GM18861 (cell line): ENCODE measurements at regions not wholly inside any gene's neighbourhood (a gene's known extent, or its start where the extent isn't known, plus 50 kb on each side); places are given as distances from the start of the nearest gene placed in this dataset.
"Not testable (repeated sequence)": the region's sequence is repeated elsewhere in the genome, so short reads cannot be mapped to it uniquely, and the experiment has no call there.

Source experiments
- ATAC-seq: cut with Tn5 transposase; IDR thresholded peaks from one replicate; pipeline ENCODE4 v1.9.1; 2021; ENCODE audit not compliant: unreplicated experiment

DNA sequence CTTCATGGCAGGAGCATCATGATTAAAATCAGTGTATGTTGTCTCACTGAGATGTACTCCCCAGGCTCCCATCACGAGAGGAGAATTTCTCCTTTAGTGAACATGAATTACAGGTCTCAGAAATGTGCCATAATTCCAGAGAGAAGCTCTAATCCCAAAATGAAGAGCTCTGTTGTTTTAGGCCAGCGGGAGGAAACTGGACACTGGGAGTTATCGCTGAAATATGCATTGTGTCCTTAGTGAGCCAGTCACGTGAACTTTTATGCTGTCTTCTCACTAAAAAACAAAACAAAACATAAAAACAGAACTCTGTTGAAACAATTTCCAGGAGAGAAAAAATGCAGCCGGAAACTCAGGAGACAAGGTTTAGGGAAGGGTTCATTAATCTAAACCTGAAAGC, 315.7 kb upstream of the NT5E start:
- no peak for ATAC-seq

DNA sequence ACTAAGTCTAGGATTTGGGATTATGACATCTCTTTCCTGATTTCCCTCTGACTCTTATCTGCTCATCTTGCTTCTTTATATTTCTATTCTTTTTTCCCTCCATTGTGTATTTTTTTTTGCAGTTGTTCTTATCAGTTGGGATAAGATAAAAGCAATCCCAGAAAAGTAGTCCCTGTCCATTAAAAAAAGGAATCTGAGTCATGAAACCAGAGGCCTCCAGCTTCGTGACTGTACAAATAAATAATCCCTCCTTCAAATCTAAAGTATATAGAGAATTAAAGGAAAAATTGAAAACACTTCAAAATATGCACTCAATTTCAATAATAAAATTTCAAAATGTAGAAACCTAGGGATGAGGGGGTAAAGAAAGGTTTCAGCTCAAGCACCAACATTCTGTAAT, 317.8 kb upstream of the NT5E start:
- no peak for ATAC-seq

DNA sequence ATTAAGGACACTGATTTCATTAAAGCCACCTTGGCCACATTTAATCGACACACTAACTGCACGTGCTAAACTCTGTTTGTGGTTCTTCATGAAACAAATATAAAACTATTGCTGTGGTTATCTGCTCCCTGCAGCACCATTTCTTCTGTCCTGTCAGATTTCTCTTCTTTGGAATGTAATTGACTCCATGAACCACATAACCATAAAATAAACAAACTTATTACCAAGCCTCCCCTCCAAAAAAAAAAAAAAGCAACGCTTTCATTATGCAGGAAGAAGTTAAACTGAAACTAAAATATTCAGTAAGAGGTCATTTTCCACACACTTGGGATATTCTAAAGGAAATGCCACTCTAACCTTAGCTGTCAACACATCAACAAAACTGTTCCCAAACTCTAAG, 319.1 kb upstream of the NT5E start:
- ATAC-seq = no peak

DNA sequence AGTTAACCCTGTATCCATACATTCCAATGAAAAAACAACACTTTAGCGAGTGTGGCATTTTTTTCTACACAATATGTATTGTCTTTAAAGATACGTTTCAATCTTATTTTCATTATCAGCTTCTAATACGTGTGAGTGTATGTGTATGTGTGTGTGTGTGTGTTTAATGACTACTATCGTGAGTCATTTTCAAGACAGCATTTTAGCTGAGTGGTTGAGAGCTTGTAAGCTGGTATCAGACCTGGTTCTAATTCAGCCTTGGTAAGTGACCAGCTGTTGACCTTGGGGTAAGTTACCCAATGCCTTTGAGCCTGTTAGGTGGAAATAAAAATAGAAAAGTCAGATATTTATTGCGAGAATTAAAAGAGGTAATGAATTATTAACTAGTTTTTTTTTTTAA, 320.0 kb upstream of the NT5E start:
- ATAC-seq = no peak

DNA sequence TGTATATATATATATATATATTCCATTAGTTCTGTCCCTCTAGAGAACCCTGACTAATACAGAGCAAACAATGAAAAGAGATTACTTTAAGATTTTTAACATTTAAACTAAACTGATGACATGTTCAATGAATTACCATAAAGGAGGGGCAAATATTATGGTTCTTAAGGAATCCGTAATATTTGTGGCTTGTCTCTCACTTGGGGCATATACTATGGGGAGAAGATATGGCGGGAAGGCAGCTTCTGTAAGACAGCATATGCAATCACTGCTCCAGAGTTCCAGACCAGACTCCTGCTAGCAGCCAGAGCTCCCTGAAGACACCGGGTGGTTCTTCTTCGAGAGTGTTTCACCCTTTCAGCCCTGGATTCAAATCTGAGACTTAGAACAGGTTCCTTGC, 321.1 kb upstream of the NT5E start:
- no peak for ATAC-seq

DNA sequence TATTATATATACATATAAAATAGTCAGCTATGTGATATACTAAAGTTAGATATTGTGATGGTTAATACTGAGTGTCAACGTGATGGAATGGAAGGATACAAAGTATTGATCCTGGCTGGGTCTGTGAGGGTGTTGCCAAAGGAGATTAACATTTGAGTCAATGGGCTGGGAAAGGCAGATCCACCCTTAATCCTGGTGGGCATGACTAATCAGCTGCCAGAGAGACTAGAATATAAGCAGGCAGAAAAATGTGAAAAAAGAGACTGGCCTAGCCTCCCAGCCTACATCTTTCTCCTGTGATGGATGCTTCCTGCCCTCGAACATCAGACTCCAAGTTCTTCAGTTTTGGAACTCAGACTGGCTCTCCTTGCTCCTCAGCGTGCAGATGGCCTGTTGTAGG, 321.6 kb upstream of the NT5E start:
- not testable (repeated sequence) for ATAC-seq

DNA sequence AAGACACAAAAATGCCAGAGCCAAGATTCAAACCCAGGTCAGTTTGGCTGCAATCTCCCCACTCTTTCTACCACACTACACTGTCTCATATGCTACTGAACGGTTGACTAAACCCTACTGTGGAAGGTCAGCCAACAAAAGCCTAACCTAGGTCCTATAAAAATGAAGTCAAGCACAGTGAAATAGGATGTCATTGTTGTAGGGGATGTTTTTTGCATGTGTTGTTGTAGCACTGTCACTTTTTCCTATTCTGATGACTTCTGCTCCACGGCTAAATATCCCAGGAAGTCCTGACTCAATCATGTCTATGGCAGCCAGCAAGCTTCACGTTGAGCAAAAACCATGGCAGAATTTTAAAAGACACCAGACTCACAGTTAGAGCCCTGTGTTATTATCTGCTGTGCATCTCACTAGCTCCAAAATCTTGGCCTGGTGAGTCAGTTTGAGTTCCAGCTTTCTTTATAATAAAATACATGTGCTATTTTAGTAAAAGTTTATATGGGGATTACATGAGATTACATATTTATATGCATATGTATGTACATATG, 322.1 kb upstream of the NT5E start:
- no peak for ATAC-seq

DNA sequence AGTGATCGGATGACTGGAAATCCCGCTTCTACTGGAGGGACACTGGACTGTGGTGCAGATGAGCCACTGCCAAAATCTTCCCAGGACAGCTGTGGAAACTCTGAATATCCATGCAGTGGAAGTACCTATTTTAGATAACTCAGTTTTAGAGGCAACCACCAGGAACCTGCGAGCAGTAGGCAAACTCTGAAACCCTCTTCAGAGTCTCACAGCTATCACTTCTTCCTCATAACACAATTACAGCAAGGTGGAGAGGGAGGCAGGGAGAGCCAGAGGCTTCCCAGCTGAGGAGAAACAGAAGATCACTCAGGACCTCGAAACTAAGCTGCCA, 322.8 kb upstream of the NT5E start:
- ATAC-seq = no peak

DNA sequence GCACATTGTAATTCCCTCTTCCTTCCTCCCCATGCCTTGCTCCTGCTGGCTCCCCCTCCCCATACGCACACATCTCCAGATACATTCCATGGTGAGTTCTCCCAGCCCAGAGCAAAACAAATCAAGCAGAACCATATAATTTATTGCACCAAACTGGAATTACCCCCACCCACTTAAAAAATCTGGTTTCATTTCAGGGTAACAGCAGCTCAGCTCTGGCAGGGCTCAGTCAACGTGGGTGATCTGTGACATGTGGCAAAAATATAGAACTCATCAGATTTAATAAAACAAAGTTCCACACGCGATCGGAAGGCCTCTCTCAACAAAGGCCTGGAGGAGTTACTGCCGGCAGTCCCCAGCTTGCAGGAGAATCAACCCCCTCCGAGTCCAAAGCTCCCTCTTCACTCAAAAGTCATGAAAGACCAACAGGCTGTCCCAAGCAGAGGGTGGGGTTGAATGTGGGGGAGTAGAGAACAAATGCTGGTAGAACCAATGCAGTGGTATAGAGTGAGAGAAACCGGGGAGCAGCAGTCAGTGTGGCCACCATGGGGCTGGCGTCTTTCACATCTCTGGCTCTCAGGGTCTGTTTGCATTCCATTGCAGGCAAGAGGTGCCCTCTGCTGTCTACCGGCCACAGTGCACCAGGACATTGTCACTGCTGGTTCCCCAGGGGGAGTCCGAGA, 323.3 kb upstream of the NT5E start:
- ATAC-seq = peak; percentile 74

DNA sequence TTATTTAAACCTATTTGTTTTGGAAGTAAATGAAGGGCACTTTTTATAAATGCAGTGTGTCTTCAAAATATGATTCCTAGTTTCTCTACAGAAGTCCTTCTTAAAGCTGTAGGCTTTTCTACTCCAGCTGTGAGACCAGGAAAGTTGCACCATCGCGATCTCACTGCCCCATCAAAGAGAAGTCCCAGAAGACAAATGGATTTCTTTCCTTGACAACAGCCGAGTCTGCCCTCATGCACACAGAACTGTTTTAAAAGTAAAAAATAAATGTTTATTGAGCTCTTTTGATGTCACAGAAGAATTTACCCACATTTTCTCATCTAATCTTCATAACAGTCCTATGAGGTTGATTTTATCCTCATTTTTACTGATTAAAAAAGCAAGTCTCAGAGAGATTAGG, 324.4 kb upstream of the NT5E start:
- no peak for ATAC-seq

DNA sequence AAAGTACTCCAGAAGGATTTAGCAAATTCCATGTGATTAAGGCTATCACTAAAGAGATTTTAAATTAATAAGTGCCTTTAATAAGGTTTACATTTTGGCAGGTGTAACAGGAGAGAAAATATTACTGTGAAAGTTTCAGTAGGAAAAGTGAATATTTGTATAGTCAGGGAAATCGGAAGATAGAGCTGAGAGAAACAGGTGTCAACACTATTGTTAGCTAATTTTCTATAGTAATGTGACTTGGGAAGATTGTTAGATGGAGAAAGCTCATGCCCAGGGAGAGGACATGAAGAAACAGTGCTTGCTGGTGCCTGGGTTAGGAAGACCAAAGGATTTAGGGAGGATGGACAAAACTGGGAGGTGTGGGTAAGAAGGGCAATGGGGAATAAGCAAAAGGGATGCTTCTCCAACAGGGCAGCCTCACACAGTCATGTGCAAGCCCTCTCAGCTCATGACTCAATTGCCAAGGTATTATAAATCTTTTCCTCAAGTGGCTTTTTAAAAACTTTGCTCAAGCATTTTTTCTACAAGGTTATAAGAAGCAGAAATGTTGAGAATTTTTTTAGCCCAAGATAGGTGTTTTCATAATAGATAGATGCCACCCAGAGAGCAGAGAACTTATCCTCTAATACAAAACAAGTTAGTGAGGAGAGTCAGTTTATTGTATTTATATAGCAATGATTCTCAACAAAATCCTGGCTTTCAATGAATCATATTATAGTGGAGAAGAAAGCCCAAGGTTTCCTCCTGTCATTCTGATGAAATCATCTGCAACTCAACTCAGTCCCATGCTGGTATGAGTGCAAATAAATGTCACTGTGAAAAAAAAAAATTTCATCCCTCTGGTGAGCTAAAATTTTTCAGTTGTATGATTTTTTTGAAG, 325.2 kb upstream of the NT5E start:
- no peak for ATAC-seq

DNA sequence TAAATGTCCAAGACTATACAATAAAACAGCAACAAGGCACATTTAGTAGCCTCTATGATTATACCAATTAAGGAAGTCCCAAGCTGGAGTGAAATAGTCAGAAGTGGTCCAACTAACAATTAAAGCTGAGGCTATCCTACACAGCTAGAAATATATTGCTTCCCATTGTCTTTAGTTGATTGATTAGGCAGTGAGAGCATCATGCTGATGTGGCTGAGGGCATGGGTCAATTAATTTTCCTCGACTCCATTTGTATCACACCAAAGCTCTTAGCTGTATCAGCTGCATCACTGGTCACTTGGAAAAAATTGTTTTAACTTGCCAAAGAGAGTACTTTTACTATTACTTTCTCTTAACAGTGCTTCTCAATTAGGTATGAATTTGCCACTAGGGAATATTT, 328.7 kb upstream of the NT5E start:
- ATAC-seq = no peak

DNA sequence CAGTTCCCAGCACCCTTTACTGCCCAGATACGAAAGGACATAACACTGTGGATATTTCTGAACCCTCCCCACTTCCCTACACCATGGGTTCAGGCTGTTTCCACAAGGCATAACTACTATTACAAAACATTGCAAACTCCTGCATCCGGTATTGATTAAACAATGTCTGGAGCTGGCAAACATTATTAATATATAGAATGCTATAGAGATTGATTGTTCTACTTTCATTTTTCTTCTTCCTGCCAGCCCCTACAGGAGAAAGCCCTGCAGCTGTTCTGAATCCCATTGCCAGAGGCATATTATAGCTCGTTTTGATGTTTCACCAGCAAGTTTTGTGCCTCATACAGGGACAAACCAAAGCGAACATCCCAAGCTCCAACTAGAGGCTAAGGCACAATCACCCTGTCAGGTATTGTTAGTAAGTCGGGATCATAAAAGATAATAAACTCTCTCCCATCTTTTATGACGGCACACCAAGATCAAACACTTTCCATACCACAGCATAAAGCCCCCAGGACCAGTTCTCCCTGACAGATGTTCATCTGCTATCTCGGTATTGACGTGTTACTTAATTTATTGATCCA, 331.1 kb upstream of the NT5E start:
- ATAC-seq = no peak

DNA sequence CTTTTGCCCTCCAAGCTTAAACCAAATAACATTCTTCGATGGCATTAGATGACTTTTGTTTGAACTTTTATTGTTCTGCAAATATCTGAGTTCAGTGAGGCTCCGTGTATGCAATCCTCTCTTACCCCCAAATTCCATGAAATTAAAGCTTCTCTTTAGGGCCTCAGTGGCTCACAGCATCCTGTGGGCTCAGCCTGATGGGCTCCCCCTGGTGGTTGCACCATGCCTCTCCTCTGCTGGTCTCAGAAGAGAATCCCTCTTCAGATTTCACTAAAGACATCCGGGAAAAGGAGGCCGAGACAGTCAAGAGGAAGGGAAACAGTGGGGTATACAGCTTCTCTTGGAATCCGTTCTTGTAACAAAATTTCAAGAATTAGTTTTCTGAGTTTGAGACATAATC, 331.6 kb upstream of the NT5E start:
- ATAC-seq = no peak

DNA sequence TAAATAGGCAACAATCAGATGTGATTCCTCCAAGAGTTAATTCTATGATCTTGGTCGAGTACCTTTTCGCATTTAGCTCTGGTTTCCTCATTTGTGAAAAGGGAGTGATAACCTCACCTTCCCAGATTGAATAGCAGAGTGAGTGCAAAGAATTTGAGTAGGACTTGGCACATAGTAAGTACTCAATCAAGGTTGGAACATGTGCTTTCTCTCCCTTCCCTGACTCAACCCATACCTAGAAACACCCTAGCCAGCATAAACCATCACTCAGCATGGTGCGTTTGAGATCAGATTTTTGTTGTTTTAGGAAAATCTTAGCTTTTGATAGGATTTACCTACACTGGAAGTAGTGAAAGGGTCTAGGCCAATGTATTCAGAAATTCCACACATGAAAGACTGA, 333.4 kb upstream of the NT5E start:
- no peak for ATAC-seq

DNA sequence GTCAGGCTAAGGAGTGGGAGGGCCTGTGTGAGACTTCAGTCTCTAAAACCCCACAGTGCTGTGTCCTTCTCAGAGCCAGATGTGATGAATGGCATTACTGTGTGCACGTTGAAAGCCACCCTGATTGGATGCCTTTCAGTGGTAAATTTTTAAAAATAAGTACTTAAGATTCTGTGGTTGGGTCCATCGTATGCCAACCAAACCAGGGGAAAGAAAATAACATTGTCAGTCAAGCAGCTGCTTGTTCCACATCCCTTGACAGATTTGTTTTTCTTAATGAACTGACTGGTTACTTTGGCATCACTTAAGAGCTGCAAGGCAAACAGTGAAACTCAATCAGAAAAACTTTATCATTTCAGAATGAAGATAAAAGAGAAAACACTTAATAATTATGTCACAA, 334.0 kb upstream of the NT5E start:
- no peak for ATAC-seq

DNA sequence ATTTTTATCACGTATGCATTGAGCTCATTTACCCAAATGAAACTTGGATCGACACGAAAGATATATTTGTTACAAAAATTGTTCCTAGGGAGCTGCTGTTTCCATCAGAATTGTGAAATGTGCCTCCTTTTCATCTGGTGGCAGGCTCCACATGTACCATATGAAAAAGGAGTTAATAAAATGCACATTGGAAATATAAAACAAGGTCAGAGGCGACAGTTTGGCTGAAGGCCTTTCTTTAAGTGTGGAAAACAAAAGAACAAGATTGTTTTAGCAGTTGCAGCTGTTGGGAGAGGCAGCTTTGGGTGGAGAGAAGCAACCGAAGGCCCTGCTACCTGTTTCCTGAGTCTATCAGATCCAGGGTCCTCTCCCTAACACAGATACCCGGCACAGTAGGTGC, 334.5 kb upstream of the NT5E start:
- ATAC-seq = no peak

DNA sequence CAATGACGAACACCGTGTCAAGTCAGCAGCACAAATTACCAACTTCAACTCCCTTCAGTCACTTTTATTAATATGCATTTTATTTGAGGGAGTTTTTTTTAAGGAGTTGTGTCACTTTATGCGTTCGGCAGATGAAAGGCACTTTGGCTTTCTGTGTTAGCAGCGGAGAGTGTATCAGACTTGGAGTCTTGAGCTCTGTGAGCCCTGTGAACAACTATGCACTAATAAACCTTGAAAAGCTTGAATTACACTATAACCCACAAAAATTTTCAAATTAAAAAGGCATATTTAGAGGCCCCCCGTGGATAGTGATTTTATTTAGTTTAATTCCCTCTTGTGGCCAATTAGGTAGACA, 335.3 kb upstream of the NT5E start:
- ATAC-seq = no peak

DNA sequence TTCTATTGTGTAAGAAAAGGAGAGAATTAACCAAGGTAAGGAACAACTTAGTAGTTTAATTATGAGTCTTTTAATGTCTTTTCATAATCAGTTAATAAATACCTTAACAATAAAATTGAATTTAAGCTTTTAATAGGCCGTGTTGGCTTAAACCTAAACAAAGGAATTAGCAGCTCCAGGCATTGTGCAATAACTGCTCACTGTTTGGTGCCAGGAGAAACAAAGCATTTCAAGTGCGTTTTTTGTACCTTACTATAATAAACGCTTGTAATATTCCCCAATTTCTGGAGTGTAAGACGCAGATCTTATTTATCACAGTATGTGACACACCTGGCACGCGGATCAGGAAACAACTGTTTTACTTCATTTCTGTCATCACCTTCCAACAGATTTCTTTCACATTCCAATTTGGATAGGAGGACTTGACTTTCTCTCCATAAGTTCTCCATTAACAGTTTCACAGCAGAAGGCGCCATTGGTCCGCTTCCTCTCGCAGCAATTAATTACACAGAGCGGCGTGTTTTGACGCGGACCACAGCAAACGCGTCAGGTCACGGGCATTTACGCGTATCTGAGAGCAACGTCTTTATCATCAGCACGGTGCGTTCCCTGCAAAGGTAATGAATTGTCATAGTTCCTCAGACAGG, 335.8 kb upstream of the NT5E start:
- no peak for ATAC-seq

DNA sequence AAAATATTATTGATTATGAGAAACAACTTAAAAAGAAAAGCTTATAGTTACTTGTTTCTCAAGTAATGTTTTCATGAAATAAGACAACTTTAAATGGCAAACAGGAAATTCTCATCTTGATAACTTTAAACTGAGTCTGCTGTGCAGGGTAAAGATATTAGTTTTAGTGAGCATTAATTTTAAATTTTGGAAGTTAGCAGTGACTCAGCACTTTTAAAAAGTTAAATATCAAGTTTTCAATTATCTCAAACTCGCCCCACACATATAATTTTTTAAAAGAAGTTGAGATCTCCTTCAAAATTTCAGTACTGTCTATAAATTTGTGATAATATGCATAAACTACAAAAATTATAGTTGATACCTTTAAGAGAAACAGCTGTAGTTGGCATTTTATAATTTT, 337.3 kb upstream of the NT5E start:
- ATAC-seq = no peak

DNA sequence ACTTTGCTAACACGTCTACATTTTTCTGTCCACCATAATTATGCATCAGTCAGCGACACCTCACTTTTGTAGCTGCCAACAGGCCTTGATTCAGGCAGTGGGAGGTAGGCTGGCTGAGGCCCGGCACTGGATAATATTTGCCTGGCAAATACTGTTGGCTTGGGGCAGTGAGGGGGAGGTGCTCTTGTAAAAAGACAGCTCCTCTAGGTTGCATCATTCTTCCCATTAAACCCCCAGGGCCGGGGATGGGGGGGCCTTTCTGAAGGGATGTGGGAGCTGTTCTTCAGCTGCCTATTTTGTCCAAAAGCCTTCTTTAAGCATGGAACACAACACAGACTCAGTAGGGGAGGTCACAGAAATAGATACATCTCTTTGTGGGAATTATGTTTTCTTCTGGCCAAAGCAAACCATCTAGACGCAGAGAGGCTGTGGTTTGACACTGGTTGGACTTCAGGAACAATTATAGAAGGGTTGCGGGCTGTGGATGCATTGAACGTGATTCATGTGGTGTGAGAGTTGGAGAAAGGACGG, 338.3 kb upstream of the NT5E start:
- ATAC-seq = no peak

DNA sequence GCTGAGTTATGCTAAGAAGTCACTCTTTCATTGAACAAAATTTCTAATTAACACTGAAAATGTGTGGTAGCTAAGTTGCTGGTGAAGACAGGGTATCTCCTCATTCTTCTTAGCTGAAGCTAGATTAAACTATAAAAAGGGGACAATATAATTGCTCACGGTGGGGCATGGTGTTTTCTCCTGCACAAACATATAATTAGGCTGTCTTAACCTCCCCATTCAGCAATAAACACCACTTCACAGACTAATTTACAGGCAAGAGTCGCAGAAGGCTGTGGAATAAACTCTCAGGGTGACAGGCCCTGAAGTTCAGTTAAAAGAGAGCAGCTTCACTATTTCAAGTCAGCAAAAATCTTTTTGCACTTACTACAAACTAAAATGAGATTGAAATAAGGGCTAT, 338.9 kb upstream of the NT5E start:
- no peak for ATAC-seq
